H9 (cell line): ENCODE measurements at regions not wholly inside any gene's neighbourhood (a gene's known extent, or its start where the extent isn't known, plus 50 kb on each side); places are given as distances from the start of the nearest gene placed in this dataset.

Experiments used
- DNase-seq: peaks from one replicate; pipeline ENCODE4 v3.0.0-alpha.2; 2017
- H2AFZ ChIP-seq: one replicate; pipeline ENCODE4 v1.6.1; 2013; ENCODE audit warnings: mild to moderate bottlenecking, low read length, control low read depth, moderate library complexity
- H2AK5ac ChIP-seq: 2 replicates; pipeline ENCODE4 v1.6.1; 2013; ENCODE audit warnings: low read length, control low read depth, mixed read lengths; ENCODE audit not compliant: insufficient read length
- H2BK120ac ChIP-seq: one replicate; pipeline ENCODE4 v1.6.1; 2013; ENCODE audit warnings: low read depth, mild to moderate bottlenecking, low read length, control low read depth, inconsistent platforms; ENCODE audit not compliant: poor library complexity, severe bottlenecking
- H2BK12ac ChIP-seq: 2 replicates; pipeline ENCODE4 v1.6.1; 2013; ENCODE audit warnings: low read length, control low read depth, mixed read lengths, low read depth; ENCODE audit not compliant: insufficient read length
- H2BK15ac ChIP-seq: 2 replicates; pipeline ENCODE4 v1.6.1; 2013; ENCODE audit warnings: low read depth, low read length, control low read depth
- H2BK20ac ChIP-seq: one replicate; pipeline ENCODE4 v1.6.1; 2013; ENCODE audit warnings: low read depth, mild to moderate bottlenecking, low read length, control low read depth, inconsistent platforms; ENCODE audit not compliant: poor library complexity, severe bottlenecking
- H2BK5ac ChIP-seq: 2 replicates; pipeline ENCODE4 v1.6.1; 2013; ENCODE audit warnings: low read length, control low read depth, mixed read lengths; ENCODE audit not compliant: insufficient read length
- H3K14ac ChIP-seq: 2 replicates; pipeline ENCODE4 v1.6.1; 2013; ENCODE audit warnings: low read length, control low read depth; ENCODE audit not compliant: insufficient read depth
- H3K18ac ChIP-seq: 2 replicates; pipeline ENCODE4 v1.6.1; 2013; ENCODE audit warnings: low read depth, mild to moderate bottlenecking, mixed read lengths, low read length, control low read depth; ENCODE audit not compliant: insufficient read length
- H3K23ac ChIP-seq: 2 replicates; pipeline ENCODE4 v1.6.1; 2013; ENCODE audit warnings: low read length, control low read depth, mixed read lengths, low read depth; ENCODE audit not compliant: insufficient read length
- H3K23me2 ChIP-seq: 2 replicates; pipeline ENCODE4 v1.6.1; 2013; ENCODE audit warnings: low read depth, mild to moderate bottlenecking, mixed read lengths, low read length, control low read depth; ENCODE audit not compliant: insufficient read length, poor library complexity, severe bottlenecking
- H3K27ac ChIP-seq: 2 replicates; pipeline ENCODE4 v1.5.1; 2013; ENCODE audit warnings: low read length, control low read depth, mixed read lengths, low read depth; ENCODE audit not compliant: insufficient read length
- H3K27me3 ChIP-seq: 2 replicates; pipeline ENCODE4 v1.6.1; 2013; ENCODE audit warnings: low read length, control low read depth, inconsistent platforms; ENCODE audit not compliant: insufficient read depth
- H3K4ac ChIP-seq: 2 replicates; pipeline ENCODE4 v1.6.1; 2013; ENCODE audit warnings: low read depth, mild to moderate bottlenecking, control low read depth, inconsistent platforms, low read length, moderate library complexity
- H3K4me1 ChIP-seq: 2 replicates; pipeline ENCODE4 v1.6.1; 2013; ENCODE audit warnings: low read length, control low read depth, inconsistent platforms; ENCODE audit not compliant: insufficient read depth
- H3K4me2 ChIP-seq: 2 replicates; pipeline ENCODE4 v1.6.1; 2013; ENCODE audit warnings: low read length, control low read depth, mixed read lengths; ENCODE audit not compliant: insufficient read length, insufficient read depth
- H3K56ac ChIP-seq: 2 replicates; pipeline ENCODE4 v1.6.1; 2013; ENCODE audit warnings: low read depth, mild to moderate bottlenecking, mixed read lengths, low read length, control low read depth; ENCODE audit not compliant: insufficient read length
- H3K79me1 ChIP-seq: 2 replicates; pipeline ENCODE4 v1.6.1; 2013; ENCODE audit warnings: low read depth, mild to moderate bottlenecking, moderate library complexity, low read length, control low read depth, inconsistent platforms; ENCODE audit not compliant: insufficient read depth, poor library complexity, severe bottlenecking
- H3K79me2 ChIP-seq: 2 replicates; pipeline ENCODE4 v1.6.1; 2013; ENCODE audit warnings: low read length, control low read depth, inconsistent platforms; ENCODE audit not compliant: insufficient read depth
- H3K9ac ChIP-seq: 2 replicates; pipeline ENCODE4 v1.6.1; 2013; ENCODE audit warnings: low read length, control low read depth, mixed read lengths; ENCODE audit not compliant: insufficient read length; ENCODE audit errors: extremely low read depth
- H3K9me3 ChIP-seq: one replicate; pipeline ENCODE4 v1.6.1; 2013; ENCODE audit warnings: low read depth, low read length, inconsistent platforms; ENCODE audit not compliant: control insufficient read depth
- H3T11ph ChIP-seq: one replicate; pipeline ENCODE4 v1.6.1; 2013; ENCODE audit warnings: mild to moderate bottlenecking, low read length, control low read depth, inconsistent platforms
- H4K20me1 ChIP-seq: one replicate; pipeline ENCODE4 v1.6.1; 2013; ENCODE audit not compliant: control insufficient read depth, insufficient read length, insufficient read depth
- H4K5ac ChIP-seq: 2 replicates; pipeline ENCODE4 v1.6.1; 2013; ENCODE audit warnings: low read depth, mild to moderate bottlenecking, mixed read lengths, low read length, control low read depth; ENCODE audit not compliant: insufficient read length
- H4K8ac ChIP-seq: replicated peaks from 2 replicates; pipeline ENCODE4 v1.6.1; 2013; ENCODE audit warnings: low read length, control low read depth, mixed read lengths, low read depth; ENCODE audit not compliant: insufficient read length
- H4K91ac ChIP-seq: 2 replicates; pipeline ENCODE4 v1.6.1; 2013; ENCODE audit warnings: low read depth, mild to moderate bottlenecking, moderate library complexity, mixed read lengths, low read length, control low read depth; ENCODE audit not compliant: insufficient read length
- H3K27ac Mint-ChIP-seq, 3 experiments: 2 replicates in 2 of 3; 3 replicates in 1 of 3; pipeline ENCODE4 v1.8.0; 2020 to 2021; ENCODE audit warnings: mixed read lengths in 3 of 3, mild to moderate bottlenecking in 1 of 3, moderate library complexity in 1 of 3
- H3K27me3 Mint-ChIP-seq: 2 replicates; pipeline ENCODE4 v1.8.0; 2021; ENCODE audit warnings: low read depth, mild to moderate bottlenecking, moderate library complexity, mixed read lengths
- H3K36me3 Mint-ChIP-seq, 3 experiments: 2 replicates in 2 of 3; 3 replicates in 1 of 3; pipeline ENCODE4 v1.8.0; 2020 to 2021; ENCODE audit warnings: low read depth in 3 of 3, mixed read lengths in 3 of 3; ENCODE audit not compliant: insufficient read depth in 1 of 3
- H3K4me1 Mint-ChIP-seq, 2 experiments: 2 replicates each; pipeline ENCODE4 v1.8.0; 2020; ENCODE audit warnings: mixed read lengths in 2 of 2
- H3K4me3 Mint-ChIP-seq, 2 experiments: 2 replicates in 1 of 2; 3 replicates in 1 of 2; pipeline ENCODE4 v1.8.0; 2020 to 2021; ENCODE audit warnings: mild to moderate bottlenecking in 2 of 2, mixed read lengths in 2 of 2, moderate library complexity in 1 of 2
- H3K9me3 Mint-ChIP-seq, 2 experiments: 2 replicates in 1 of 2; 3 replicates in 1 of 2; pipeline ENCODE4 v1.8.0; 2020; ENCODE audit warnings: mild to moderate bottlenecking in 2 of 2, mixed read lengths in 2 of 2, moderate library complexity in 1 of 2
- CTCF ChIP-seq: fragments of 200-600 bp; sonication (generic); conservative IDR thresholded peaks from 3 replicates; pipeline ENCODE4 v1.8.0; 2021; ENCODE audit warnings: antibody characterized with exemption, mild to moderate bottlenecking
- WGBS: extraction: QIAGEN DNeasy Blood & Tissue Kit; methylation state at CpG from one replicate; pipeline ENCODE4 v1.1.7; 2013; ENCODE audit warnings: missing lambda C conversion rate, low lambda C conversion rate, mixed read lengths; ENCODE audit not compliant: insufficient read length; ENCODE audit errors: extremely low coverage; 5-methylcytosine and 5-hydroxymethylcytosine counted together

- H3K23ac ChIP-seq = no peak overlapping the region
- H4K91ac ChIP-seq = no peak overlapping the region
- Mint-ChIP-seq H3K4me1 (no peaks in the 10 kb centered on the region), H3K4me3 (no peak overlapping the region), H3K27me3 (no peaks in the 10 kb centered on the region), H3K36me3 (no peaks in the 10 kb centered on the region), H3K9me3 (no peaks in the 10 kb centered on the region), H3K27ac (no peak overlapping the region)
- no peak overlapping the region for H2AK5ac ChIP-seq
- no peak overlapping the region for H3K27ac ChIP-seq
- no CpG with 5 or more reads among the region's 2 CpGs for WGBS
- no peaks in the 10 kb centered on the region for H4K20me1 ChIP-seq
- H2BK15ac ChIP-seq = no peak overlapping the region
- H3K27me3 ChIP-seq = no peaks in the 10 kb centered on the region
- H2BK20ac ChIP-seq = no peak overlapping the region
- H3K23me2 ChIP-seq = no peaks in the 10 kb centered on the region
- H2BK120ac ChIP-seq = no peak overlapping the region
- TF ChIP-seq CTCF = no peak
- H3K4me1 ChIP-seq = no peaks in the 10 kb centered on the region
- no peaks in the 10 kb centered on the region for H3K79me1 ChIP-seq
- H3K18ac ChIP-seq = no peak overlapping the region
- H4K5ac ChIP-seq = no peak overlapping the region
- H3K14ac ChIP-seq = no peak overlapping the region
- DNase-seq = no peak
- no peak overlapping the region for H3K9ac ChIP-seq
- no peak overlapping the region for H2BK5ac ChIP-seq
- H3K4me2 ChIP-seq = no peak overlapping the region
- peaks cover 80% of the 10 kb centered on the region for H3K9me3 ChIP-seq
- no peak overlapping the region for H3K4ac ChIP-seq
- H2BK12ac ChIP-seq = no peak overlapping the region
- no peak overlapping the region for H3K56ac ChIP-seq
- H2AFZ ChIP-seq = no peak overlapping the region
- no peak overlapping the region for H3T11ph ChIP-seq
- H3K79me2 ChIP-seq = no peaks in the 10 kb centered on the region
- H4K8ac ChIP-seq = no peak overlapping the region
These were observed 55.2 kb upstream of the TPTE start for GRCh38 chr21:10466200-10466599.
